OCI-LY7 (cell line): ENCODE measurements at regions not wholly inside any gene's neighbourhood (a gene's known extent, or its start where the extent isn't known, plus 50 kb on each side); places are given as distances from the start of the nearest gene placed in this dataset.

Source experiments
- EZH2phosphoT487 ChIP-seq: fragments of 200-600 bp; sonication (generic); IDR thresholded peaks from 2 replicates; pipeline ENCODE4 v1.6.1; 2018; ENCODE audit warnings: low read depth, borderline replicate concordance, mild to moderate bottlenecking, mixed run types, antibody characterized with exemption, low read length, moderate library complexity, mixed read lengths
- TF ChIP-seq, protein P1 (sequence below): fragments of 200-600 bp; sonication (generic); conservative IDR thresholded peaks from 2 replicates; pipeline ENCODE4 v1.5.1; 2014; ENCODE audit warnings: mild to moderate bottlenecking, antibody characterized with exemption, low read length, moderate library complexity, mixed read lengths

DNA sequence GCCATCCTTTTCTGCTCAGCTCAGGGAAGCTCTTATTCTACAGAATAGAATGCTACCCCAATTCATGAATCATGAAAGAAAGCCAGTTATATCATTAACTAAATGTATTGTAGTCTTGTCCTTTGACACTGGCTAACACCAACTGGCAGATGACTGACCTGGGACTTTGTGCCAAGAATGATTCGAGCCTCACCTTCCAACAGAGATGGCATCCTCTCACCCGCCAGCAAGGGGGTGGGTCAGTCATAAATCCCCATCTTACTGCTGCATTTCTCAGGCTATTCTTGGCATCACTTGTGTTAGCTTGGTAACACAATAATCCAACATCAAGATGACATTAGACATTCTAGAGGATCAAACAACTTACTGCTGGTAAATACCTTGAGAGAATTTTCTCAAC is 1239.8 kb upstream of the MIR17HG start:
- TF ChIP-seq, protein P1, sequence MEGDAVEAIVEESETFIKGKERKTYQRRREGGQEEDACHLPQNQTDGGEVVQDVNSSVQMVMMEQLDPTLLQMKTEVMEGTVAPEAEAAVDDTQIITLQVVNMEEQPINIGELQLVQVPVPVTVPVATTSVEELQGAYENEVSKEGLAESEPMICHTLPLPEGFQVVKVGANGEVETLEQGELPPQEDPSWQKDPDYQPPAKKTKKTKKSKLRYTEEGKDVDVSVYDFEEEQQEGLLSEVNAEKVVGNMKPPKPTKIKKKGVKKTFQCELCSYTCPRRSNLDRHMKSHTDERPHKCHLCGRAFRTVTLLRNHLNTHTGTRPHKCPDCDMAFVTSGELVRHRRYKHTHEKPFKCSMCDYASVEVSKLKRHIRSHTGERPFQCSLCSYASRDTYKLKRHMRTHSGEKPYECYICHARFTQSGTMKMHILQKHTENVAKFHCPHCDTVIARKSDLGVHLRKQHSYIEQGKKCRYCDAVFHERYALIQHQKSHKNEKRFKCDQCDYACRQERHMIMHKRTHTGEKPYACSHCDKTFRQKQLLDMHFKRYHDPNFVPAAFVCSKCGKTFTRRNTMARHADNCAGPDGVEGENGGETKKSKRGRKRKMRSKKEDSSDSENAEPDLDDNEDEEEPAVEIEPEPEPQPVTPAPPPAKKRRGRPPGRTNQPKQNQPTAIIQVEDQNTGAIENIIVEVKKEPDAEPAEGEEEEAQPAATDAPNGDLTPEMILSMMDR: no peak
- no peak for TF ChIP-seq EZH2phosphoT487
